ENCODE measurements at regions not wholly inside any gene's neighbourhood (a gene's known extent, or its start where the extent isn't known, plus 50 kb on each side); places are given as distances from the start of the nearest gene placed in this dataset.
"Not testable (repeated sequence)": the region's sequence is repeated elsewhere in the genome, so short reads cannot be mapped to it uniquely, and the experiment has no call there.

- no peak for DNase-seq (ENCODE audit: low read depth in 4 of 4, low spot score in 2 of 4)
Observed at GRCh38 chr5:158607088-158607487, 492.6 kb downstream of the EBF1 start.

DNA sequence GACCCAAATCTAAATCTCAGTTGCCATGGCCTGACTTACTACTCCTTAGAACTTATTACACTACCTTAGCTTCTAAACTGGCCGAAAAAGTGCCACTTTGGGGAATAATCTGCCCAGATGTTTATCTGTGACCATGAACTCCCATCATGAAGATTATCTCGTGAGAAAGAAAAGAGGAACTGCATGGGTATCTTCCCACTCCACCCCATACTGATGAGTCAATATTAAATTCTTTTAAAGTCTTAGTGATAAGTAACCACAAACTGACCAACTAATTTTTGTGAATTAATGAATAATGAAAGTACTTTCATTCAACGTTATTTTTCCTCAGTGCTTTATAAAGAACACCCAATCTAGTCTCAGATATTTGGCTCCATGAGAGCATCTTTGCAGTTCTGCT lies 493.5 kb downstream of the EBF1 start:
- no peak for DNase-seq (ENCODE audit: low read depth in 4 of 4, low spot score in 2 of 4)

- DNase-seq (ENCODE audit: low read depth in 4 of 4, low spot score in 2 of 4): no peak
Observed at GRCh38 chr5:158602981-158603380, 496.7 kb downstream of the EBF1 start.

GRCh38 chr5:158601118-158601517 lies 498.6 kb downstream of the EBF1 start:
- DNase-seq (ENCODE audit: low read depth in 4 of 4, low spot score in 2 of 4): no peak

GRCh38 chr5:158600679-158601078 lies 499.0 kb downstream of the EBF1 start:
- no peak for DNase-seq (ENCODE audit: low read depth in 4 of 4, low spot score in 2 of 4)

DNA sequence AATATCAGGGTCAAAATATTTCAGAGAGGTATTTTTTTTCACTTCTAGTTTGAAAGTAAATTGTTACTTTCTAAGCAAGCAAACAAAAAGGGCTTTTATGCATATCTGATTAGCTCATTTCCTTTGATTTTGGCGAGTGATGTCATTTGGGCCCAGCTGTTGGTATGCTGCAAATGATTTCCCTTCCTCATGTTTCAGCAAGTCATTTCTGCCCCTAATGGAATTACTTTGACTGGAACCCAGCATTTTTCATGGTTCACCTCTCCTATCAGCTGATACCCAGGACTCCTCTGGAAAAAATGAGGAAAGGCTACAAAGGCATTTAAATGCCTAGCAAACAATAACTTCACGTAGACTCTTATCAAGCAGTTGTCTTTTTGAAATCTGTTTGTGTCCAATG lies 500.6 kb downstream of the EBF1 start:
- DNase-seq (ENCODE audit: low read depth in 4 of 4, low spot score in 2 of 4): no peak

GRCh38 chr5:158594595-158595242 lies 505.0 kb downstream of the EBF1 start:
- no peak for DNase-seq (ENCODE audit: low read depth in 4 of 4, low spot score in 2 of 4)

DNA sequence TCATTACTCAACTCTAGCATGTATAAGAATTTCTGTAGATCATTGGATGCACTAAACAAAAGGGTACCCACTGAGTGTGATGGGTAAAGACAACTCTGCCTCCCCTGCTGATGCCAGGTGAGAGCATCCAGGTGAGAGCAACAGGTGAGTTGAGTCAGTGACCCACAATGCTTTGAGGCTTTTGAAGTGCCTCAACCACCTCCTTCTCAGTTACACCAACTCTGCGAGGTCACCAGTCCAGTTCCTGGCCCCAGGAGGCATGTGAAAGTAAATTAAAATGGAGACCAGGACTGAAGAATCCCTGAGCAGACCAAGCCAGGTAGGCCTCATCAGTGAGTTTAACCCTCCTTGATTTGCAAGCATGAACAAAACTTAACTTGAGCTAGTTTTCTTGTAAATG lies 505.8 kb downstream of the EBF1 start:
- DNase-seq (ENCODE audit: low read depth in 4 of 4, low spot score in 2 of 4): no peak

DNA sequence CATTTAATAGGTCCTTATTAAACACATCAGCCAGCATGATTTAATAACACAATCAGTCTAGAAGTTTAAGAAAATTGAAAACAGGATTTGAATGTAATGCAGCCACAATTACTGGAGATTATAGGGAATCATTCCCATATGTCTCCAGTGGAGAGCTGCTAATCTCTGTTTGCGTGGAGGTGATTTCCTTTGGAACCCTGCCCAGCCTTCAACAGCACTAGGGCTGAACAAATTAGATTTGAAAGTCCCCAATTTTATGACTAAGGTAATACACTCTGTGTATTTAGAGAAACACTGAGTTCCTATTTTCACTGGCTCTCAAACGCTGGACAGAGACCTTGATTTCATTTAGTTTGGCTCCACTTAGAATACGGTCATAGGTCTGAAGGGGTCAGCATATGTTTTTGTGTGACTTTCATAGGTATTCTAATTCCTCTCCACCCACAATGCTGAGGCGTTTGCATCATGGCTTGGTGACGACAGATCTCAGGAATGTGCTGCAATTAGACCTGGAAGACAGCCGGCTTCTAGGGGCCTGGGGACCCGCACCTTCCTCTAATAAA lies 508.3 kb downstream of the EBF1 start:
- peak in 1 of 4 donors; percentile 45 for DNase-seq (ENCODE audit: low read depth in 4 of 4, low spot score in 2 of 4)

GRCh38 chr5:158590746-158591300 lies 508.9 kb downstream of the EBF1 start:
- no peak for DNase-seq (ENCODE audit: low read depth in 4 of 4, low spot score in 2 of 4)

DNA sequence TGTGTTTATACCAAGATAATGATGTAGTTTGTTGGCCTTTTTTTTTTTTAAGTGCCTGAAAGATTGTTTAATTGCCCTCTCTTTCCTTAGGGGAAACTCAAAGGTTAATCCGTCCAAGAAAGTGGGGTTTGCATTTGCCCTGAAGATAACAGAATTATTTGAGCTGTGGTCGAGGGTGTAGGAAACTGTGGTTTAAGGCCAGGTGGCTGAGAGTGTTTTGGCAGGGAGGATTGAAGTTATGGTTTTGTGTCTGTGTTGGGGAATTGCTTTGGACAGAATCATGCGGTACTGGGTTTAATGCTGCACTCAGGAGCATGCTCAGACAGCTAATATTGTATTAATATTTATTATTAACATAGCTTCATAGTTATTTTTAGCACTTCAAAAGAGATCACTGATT lies 509.8 kb downstream of the EBF1 start:
- no peak for DNase-seq (ENCODE audit: low read depth in 4 of 4, low spot score in 2 of 4)

GRCh38 chr5:158588617-158589016 lies 511.1 kb downstream of the EBF1 start:
- DNase-seq (ENCODE audit: low read depth in 4 of 4, low spot score in 2 of 4): no peak

DNA sequence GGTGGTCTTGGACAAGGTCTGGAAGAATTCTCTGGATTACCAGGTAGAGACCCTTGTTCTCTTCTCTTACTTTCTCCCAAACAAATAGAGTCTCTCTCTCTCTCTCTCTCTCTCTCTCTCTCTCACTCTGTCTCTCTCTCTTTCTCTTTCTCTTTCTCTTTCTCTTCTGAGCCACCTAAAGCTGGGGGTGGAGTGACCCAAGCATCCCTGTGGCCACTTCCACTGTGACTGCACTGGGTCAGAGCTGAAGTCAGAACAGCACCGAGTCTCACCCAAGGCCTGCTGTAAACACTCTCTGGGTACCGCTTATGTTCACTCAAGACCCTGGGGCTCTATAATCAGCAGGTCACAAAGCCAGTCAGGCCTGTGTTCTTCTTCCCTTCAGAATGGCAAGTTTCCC lies 513.7 kb downstream of the EBF1 start:
- no peak for DNase-seq (ENCODE audit: low read depth in 4 of 4, low spot score in 2 of 4)

GRCh38 chr5:158582669-158583068 lies 517.0 kb downstream of the EBF1 start:
- DNase-seq (ENCODE audit: low read depth in 4 of 4, low spot score in 2 of 4): not testable (repeated sequence)

DNA sequence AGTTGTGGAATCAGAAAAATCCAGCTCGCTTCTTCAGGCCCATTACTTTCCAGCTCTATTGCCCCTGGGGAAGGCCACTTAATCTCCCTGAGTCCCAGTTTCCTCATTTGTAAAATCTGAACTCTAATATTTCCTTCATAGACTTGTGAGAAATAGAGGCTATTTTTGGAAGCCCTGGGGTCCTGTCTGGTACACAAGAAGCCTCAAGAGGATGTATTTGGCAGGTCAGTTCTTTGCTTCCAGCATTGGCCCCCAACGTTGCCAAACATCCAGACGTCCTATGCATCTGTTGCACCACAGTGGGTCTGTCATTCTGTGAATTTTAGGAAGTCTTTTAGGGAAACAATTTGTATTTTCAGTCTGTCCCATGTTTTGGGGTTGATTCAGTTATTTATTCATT lies 525.9 kb downstream of the EBF1 start:
- DNase-seq (ENCODE audit: low read depth in 4 of 4, low spot score in 2 of 4): no peak

DNA sequence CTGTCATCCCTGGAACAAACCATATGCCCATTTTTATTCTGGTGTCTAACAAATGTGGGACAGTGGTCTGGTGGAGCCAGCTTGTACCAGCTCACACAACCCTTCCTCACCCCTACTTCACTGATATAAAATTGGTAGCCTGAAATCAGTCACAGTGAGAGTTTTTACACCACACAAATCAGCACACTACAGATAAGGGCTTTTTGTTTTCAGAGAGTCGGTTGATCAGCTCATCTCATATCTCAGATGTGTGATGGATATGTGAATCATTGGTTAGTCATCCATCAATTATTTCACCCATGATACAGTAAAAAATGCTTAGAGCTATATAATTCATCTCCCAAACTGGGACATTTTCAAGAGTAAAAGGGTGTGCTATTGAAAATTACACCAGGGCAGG lies 529.2 kb downstream of the EBF1 start:
- no peak for DNase-seq (ENCODE audit: low read depth in 4 of 4, low spot score in 2 of 4)

- no peak for DNase-seq (ENCODE audit: low read depth in 4 of 4, low spot score in 2 of 4)
Observed at GRCh38 chr5:158569534-158569933, 530.2 kb downstream of the EBF1 start.

DNA sequence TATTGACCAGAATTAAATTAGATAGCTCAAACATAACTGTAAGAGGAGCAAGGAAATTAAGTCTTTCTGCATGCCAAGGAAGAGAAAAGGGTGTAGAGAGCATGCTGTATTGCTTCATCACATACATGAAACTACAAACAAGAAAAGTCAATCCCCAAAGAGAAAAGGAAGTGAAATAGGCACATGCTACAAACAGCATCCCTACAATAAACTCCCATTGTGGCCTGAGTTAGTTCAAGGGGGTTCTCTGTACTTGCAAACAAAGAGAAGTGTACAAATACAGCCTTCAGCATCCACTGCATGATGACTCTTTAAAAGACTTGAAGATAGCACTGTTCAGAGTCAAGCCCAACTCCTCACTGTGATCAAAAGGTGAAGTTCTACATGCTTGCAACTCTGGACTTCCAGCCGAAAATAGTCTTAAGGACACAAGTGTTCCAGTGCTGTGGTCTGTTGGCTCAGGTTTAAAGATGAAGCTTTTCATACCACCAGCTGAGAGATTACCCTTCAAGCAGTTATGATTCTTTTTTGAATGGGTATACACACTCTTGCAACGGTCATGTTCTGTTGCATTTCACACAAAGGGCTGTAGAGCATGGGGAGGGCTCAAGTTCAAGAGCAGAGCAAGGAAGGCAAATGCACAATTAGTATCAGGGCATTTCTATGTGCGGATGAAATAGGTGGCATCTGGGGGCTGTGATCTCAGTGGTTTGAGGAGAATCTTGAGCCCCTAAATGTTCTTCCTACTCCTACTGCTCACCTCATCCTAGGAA lies 534.5 kb downstream of the EBF1 start:
- DNase-seq (ENCODE audit: low read depth in 4 of 4, low spot score in 2 of 4): no peak

DNA sequence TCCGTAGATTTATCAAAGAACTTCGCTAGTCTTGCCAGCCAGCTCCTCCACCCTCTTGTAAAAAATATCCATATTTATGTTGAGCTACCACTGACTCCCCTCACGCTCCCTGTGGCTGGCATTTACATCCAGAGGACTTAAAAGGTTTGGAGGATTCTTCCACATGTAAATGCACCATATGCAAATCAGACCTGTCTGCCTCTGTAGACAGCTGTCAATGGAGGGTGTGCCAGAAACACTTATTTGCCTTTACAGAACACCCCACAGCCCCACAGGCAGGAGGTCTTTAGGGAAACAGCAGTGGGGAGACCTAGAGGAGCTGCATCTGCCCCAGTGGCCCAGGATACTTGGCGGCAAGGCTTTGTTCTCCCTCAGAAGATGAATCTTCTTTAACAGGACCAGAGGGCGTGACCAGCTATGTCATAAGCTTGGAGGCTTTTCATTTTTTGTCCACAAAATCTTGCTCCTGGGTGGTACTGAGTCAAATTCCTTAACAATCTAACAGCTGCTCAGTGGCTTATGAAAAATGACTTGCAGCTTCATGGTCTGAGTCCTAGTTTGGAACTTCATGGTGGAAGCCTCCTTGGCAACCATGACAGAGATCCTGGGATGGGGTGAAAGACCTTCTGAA lies 535.8 kb downstream of the EBF1 start:
- DNase-seq (ENCODE audit: low read depth in 4 of 4, low spot score in 2 of 4): no peak

GRCh38 chr5:158561562-158562190 lies 538.0 kb downstream of the EBF1 start:
- DNase-seq (ENCODE audit: low read depth in 4 of 4, low spot score in 2 of 4): no peak

DNA sequence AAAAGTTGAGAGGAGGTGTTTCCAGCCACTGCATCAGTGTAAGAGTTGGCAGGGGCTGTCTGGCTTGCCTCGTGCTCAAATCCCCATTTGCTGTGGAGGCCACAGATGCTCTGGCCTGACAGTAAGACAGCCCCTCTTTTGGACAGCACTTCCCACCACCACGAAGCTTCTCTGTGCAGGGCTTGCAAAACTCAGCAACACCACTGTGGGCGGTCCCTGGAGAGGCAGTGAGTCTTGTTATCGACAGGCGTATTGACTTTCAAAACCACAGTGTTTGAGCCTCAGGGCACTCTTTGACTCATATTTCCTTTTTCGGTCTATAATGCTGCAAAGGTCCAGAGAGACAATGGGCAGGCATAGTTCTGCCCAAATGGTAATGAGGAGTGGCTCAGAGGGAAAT lies 539.5 kb downstream of the EBF1 start:
- no peak for DNase-seq (ENCODE audit: low read depth in 4 of 4, low spot score in 2 of 4)
